ENCODE measurements at regions not wholly inside any gene's neighbourhood (a gene's known extent, or its start where the extent isn't known, plus 50 kb on each side); places are given as distances from the start of the nearest gene placed in this dataset.

- TF ChIP-seq CTCF (IDR thresholded peaks at IDR 0.05) (no peak), POLR2A (IDR thresholded peaks at IDR 0.05) (no peak)
Measured at GRCh38 chr6:4212588-4212987, 77.2 kb upstream of the ECI2 start.

All from adrenal gland (tissue), 5 donors.